ENCODE measurements at regions not wholly inside any gene's neighbourhood (a gene's known extent, or its start where the extent isn't known, plus 50 kb on each side); places are given as distances from the start of the nearest gene placed in this dataset.
"Not testable (repeated sequence)": the region's sequence is repeated elsewhere in the genome, so short reads cannot be mapped to it uniquely, and the experiment has no call there.

DNA sequence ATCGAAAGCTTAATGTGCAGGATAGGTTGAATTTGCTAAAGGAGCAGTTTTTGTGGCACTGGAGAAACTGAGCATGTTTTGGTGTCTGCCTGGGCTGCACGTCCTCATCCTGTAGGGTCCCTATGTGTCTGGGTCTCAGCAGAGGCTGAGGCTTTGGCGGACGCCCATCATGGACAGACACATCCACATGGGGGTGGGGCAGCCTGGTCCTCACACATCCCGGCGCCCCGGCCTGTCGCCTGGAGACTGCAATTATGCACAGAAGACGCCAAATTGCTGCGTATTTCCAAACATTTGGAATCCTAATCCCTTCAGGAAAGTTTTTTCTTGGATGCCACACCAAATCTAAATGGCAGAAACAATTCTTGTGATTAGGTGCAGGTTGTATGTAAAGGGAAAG is 128.2 kb upstream of the TWIST2 start:
- intact Hi-C loops (cut with DNase I): loop anchor here in 1 of 2 donors (10.0 kb wide), 2 partner anchors 65 to 225 kb away; no protein-coding TSS in a partner anchor
- DNase-seq (ENCODE audit: low spot score): no peak

DNA sequence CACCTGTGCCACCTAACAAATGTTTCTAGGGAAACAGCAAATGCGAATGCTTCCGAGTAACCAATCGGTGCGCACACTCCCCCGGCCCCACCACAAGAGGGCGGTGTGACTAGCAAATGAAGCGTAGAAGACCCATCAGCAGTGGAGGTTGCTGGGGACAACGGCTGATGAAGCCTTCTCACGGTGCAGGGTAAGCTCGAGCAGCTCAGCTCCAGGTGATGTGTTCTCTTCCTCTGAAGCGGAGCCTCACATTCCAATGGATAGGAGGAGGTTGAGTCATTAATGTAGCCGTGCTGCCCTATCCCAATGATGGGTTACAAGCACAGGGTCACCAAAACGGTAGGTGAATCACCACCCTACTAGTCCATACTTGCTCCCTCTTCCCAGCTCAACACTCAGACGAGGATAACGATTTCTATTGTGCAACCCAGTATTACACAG is 127.6 kb upstream of the TWIST2 start:
- intact Hi-C loops (cut with DNase I): loop anchor here in 1 of 2 donors (10.0 kb wide), 1 partner anchor 65 kb away; no protein-coding TSS in a partner anchor

DNA sequence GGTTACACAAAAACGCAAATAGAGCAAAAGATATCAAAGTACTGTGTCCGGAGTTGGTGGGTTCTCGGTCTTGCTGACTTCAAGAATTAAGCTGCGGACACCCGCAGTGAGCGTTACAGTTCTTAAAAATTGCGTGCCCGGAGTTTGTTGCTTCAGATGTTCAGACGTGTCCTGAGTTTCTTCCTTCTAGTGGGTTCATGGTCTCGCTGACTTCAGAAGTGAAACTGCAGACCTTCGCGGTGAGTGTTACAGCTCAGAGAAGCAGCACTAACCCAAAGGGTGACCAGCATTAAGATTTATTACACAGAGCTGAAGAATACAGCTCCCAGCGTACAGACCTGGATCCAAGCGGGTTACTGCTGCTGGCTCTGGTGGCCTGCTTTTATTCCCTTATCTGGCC is 125.7 kb upstream of the TWIST2 start:
- DNase-seq (ENCODE audit: low spot score): no peak
- intact Hi-C loops (cut with DNase I): loop anchor here in 1 of 2 donors (10.0 kb wide), 1 partner anchor 63 kb away; no protein-coding TSS in a partner anchor

More for the DNA sequence above, 127.6 kb upstream of the TWIST2 start:
- DNase-seq (ENCODE audit: low spot score): no peak

DNA sequence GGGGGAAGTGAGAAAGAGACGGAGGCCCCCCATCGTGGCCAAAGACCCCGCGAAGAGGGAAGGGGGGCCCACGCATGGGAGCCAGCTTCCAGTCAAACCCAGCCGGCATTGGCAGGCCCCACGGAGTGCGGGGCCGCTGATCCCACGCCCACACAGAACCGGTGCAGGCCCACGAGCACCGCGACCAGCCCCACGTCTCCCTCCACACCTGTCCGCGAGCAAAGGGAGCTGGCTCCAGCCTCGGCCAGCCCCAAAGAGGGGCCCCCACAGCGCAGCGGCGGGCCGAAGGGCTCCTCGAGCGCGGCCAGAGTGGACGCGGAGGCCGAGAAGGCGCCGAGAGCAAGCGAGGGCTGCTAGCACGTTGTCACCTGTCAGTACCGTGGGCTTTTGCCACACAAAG is 125.0 kb upstream of the TWIST2 start:
- intact Hi-C loops (cut with DNase I): loop anchor here in 1 of 2 donors (10.0 kb wide), 1 partner anchor 62 kb away; no protein-coding TSS in a partner anchor
- no peak for DNase-seq (ENCODE audit: low spot score)

DNA sequence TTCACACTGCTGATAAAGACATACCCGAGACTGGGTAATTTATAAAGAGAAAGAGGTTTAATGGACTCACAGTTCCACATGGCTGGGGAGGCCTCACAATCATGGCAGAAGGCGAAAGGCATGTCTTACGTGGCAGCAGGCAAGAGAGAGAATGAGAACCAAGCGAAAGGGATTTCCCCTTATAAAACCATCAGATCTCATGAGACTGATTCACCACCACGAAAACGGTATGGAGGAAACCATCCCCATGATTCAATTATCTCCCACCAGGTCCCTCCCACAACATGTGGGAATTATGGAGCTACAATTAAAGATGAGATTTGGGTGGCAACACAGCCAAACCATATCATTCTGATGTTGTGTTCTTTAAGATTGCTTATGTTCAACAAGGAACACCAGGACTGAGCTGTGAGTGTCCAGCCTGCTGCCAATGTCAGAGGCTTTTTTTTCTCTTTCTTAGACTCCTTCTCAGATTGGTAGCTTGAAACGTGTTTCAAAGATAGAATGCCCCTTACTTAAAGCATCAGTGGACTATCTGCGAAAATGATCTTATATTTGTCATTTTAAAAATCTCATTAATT is 124.1 kb upstream of the TWIST2 start:
- not testable (repeated sequence) for DNase-seq (ENCODE audit: low spot score)
- intact Hi-C loops (cut with DNase I): loop anchor here in 1 of 2 donors (10.0 kb wide), 1 partner anchor 61 kb away; no protein-coding TSS in a partner anchor

DNA sequence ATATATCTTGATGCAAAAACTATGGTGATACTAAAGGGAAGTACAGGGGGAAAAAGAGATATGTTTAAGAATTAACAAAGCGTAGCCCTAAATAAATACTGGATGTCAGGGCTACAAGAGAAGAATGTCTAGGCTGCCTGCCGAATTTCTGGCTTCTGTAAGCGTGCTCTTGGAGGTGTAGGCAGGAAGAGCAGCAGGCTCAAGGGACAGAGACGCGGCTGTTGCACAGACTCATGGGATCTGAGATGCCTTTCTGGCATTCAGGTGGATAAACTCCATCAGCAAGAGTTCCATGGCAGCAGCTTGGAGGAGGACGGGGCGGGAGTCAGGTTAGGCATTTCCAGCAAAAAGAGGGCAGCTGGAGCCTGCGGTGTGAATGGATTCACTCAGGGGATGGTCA is 123.2 kb upstream of the TWIST2 start:
- no peak for DNase-seq (ENCODE audit: low spot score)
- intact Hi-C loops (cut with DNase I): loop anchor here in 1 of 2 donors (10.0 kb wide), 1 partner anchor 60 kb away; no protein-coding TSS in a partner anchor

DNA sequence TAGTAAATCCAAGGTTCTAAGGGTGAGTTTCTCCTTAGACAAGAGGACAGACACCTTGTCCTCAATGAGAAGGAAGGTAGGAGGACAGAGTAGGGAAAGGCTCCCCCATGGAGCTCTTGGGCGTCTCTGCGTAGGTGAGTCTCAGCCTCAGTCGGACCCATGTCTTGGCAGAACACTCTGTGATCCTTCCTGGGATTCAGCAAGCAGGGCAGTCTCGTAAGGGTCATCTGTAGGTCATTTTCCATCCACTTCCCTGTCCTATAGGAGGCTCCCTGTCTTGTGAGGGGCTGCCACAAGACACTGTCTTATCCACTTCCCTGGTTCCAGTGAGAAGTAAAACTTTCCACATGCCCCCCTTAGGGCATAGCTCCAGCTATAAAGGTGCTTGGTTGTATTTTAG is 122.6 kb upstream of the TWIST2 start:
- no peak for DNase-seq (ENCODE audit: low spot score)
- intact Hi-C loops (cut with DNase I): loop anchor here in 1 of 2 donors (10.0 kb wide), 1 partner anchor 60 kb away; no protein-coding TSS in a partner anchor

DNA sequence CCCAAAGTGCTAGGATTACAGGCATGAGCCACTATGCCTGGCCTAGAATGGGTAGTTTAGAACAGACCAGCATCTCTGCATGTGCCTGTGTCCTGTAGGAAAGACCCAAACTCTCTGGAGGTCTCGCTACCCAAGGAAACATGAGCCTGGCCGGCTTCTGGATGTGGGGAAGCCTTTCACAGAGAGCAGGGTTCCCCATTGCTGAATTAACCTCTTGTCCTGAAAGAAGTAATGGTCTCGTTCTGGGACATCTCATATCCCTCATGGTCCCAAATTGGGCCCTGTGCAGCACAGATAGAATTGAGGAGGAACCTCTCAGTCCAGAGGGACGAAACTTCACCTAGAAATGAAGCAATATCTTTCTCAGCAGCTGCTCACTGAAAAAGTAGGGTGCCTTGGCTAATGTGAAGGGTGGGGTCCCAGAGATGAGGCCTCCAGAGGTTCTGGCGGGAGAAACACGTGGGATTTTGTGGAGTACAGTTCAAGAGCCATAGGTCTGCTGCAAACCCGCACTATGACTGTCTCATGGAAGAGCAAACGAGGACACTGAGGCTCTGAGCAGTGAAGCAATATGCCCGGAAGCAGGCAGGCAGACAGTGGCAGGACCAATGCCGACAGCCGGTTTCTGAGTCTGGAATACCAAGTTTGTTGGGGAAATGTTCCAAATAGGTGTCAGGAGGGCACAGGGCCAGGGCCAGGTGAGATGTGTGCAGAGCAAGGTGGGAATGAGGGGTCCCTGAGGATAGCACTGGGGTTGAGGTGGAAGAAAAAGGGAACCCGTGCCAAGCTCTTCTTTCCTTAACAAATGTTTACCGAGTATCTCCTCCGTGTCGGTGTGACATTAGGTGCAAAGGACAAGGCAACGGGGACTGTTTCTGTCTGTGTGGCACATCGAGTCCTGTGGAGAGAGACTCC is 121.0 kb upstream of the TWIST2 start:
- intact Hi-C loops (cut with DNase I): loop anchor here in 1 of 2 donors (10.0 kb wide), 1 partner anchor 58 kb away; no protein-coding TSS in a partner anchor
- no peak for DNase-seq (ENCODE audit: low spot score)

DNA sequence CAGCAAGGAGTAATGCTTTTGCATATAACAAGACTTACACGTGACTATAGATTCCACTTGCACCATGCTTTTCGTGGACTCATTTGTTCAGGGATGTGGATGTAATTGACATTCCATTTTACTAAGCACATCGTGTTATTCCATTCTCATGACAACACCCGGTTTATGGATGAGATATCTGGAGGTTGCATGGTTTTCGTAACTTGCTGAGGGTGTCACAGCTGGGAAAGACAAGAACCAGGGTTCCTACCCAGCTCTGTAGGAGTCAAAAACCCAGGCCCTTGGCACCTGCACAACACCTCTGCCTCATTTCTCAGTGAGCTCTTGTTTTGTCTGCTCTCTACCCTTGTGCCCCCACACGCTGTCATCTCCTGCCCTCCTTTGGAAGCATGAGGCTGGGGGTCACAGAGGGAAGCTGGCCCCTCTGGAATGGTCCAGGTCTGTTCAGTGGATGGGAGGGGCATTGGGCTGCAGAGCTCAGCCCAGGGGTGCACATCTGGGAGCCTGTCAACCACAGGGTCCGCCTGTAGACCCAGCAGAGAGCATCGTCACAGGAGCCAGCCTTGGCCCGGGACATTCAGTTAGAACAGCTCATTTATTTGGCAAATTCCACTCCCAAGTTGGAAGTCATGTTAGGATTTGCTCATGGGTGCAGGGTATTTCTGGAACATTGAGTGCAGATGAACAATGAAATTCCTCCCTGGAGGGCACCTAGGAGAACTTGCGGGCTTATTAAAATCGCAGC is 120.1 kb upstream of the TWIST2 start:
- intact Hi-C loops (cut with DNase I): loop anchor here in 1 of 2 donors (10.0 kb wide), 1 partner anchor 57 kb away; no protein-coding TSS in a partner anchor
- DNase-seq (ENCODE audit: low spot score): peak; percentile 91

DNA sequence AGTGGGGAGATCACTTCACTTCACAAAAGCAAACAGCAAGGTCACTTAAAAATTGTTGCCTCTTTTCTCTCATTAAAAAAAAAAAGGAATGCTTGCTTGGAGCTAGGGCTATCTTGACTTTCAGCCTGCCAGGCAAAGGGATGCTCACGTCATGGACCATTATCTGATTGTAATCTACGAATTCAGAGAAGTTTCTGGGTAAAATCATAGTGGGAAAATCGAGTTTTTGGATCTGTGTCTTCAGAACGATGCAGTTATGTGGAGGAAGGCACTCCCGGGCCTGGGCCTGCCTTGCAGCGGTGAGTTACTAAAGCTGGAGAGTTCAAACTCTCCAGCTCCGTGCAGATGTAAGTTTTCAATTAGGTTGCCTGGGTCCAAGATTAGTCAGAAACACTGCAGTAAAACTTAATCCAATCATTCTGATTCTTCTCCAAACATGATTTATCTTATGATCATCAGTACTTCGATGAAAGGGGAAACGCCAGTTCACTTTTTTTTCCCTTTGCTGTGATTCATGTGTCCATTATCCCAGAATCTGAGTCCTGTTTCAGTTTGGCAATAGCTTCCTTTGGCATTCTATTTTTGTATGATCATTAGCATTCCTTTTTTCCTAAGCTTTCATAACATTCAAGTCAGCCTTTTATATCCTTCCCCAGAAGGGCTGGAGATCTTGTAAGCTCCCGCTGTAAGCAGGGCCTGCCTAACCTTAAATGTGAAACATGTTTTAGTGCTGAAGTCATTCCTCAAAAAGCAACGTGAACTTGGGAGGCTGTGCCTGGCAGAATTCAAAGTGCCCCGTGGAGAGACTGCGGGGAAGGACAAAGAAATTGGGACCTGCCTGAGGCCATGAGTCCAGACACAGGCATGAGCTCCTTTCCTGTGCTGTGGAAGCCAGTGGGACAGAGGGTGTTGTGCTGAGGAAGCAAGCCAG is 119.3 kb upstream of the TWIST2 start:
- intact Hi-C loops (cut with DNase I): loop anchor here in 1 of 2 donors (10.0 kb wide), 1 partner anchor 56 kb away; no protein-coding TSS in a partner anchor
- no peak for DNase-seq (ENCODE audit: low spot score)

DNA sequence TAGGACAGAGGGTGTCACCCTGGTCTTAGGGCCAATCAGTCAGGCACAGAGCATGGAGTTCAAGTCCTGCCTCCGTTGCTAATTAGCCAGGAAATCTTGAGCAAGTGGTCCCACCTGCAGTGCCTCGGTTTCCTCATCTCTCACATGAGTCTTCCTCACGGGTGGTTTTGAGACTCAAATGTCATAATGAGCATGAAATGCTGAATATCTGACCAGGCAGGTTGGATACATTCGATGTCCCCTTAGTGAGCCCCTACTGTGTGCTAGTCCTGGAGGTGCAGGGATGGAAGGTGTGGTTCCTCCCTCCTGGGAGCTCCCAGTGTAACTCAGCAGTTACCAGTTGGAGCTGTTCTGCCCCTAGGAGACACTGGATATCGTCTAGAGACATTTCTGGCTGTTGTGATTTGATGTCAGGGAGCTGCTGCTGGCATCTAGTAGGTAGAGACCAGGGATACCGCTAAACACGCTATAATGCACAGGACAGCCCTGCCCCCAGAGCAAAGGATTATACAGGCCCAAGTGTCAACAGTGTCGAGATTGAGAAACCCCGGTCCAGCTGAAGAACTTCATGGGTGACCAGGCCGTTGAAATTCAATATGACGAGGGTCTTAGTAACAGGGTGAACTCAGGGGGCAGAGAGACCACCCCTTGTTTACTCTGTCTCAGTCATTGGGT is 118.5 kb upstream of the TWIST2 start:
- no peak for DNase-seq (ENCODE audit: low spot score)
- intact Hi-C loops (cut with DNase I): loop anchor here in 1 of 2 donors (10.0 kb wide), 1 partner anchor 55 kb away; no protein-coding TSS in a partner anchor

DNA sequence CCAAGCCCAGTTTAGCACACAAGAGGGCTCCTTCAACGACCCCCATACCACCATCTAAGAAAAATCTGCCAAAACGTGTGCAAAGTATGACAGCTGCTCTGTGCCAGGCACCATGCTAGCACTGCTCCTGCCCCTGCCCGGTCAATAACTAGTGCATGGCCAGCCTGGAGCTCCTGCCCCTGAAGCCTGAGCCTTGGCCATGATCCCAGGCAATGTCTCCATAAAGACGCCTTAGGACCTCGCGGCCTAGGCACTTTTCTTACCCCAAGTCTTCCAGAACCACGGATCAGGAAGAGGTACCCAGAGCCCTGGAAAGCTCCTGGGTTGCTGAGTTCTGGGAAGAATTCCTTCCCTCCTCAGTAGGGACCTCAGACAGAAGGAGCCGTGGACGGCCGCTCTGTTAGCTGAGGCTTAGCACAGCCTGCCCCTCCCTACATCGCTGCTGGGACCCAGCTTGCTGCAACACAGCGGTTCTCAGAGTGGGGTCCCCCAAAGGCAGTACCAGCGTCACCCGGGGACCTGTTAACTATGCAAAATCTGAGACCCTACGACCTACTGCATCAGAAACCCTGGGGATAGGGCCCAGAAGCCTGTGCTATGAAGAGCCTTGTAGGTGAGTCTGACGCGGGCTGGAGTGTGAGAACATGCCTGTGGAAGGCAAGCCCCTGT is 117.8 kb upstream of the TWIST2 start:
- intact Hi-C loops (cut with DNase I): loop anchor here in 1 of 2 donors (10.0 kb wide), 1 partner anchor 55 kb away; no protein-coding TSS in a partner anchor
- no peak for DNase-seq (ENCODE audit: low spot score)

DNA sequence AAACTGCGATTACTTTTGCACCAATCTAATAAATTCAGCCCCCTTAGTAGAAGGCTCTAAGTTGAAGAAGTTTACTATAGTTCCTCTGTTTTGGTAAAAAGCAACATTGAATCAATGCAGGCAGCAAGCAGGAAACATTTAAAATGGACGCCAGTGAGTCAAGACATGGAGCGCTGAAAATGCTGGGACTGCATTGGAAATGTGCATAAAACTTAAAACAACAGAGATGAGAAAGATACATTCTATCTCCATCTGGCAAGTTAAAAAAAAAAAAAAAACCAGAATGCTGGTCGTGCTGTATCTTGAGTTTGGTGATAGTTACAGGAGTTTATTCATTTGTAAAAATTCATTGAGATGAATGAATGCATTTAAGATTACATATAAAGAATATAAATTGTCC is 117.0 kb upstream of the TWIST2 start:
- intact Hi-C loops (cut with DNase I): loop anchor here in 1 of 2 donors (10.0 kb wide), 1 partner anchor 54 kb away; no protein-coding TSS in a partner anchor
- no peak for DNase-seq (ENCODE audit: low spot score)

DNA sequence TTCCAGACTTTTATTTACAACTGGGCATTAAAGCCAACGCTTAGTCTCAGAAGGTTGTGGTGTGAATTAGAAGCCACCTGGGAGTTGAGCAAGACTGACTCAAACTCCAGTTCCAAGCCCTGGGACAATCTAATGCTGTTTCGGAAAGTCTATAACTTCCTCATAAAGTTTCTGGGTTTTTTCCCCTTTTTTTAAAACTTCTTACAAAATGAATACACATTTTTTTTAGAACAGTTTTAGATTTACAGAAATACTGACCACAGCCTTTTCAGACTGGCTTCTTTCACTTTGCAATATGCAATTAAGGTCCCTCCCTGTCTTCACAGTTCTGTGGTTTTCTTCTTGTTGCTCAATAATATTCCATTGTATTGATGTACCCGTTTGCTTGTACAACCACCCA is 115.9 kb upstream of the TWIST2 start:
- intact Hi-C loops (cut with DNase I): loop anchor here in 1 of 2 donors (10.0 kb wide), 1 partner anchor 53 kb away; no protein-coding TSS in a partner anchor
- no peak for DNase-seq (ENCODE audit: low spot score)

DNA sequence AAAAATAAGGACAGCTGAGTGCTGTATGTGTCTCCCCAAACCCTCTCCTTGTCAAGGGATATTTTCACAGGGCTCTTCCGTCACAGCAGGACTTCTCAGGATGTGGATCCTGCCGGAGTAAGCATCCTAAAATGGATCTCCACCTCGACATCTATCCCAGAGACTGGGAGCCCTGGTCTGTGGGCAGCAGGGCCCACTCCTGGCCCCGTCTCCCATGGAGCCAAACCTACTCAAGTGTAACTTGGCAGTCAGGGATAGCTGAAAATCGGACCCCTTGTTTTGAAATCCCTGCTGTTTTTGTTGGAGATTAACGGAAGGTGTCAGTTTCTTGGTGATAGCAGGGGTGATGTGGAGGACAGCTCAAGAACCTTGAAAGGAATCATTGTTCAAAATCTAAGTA is 109.0 kb upstream of the TWIST2 start:
- intact Hi-C loops (cut with DNase I): loop anchor here in 1 of 2 donors (10.0 kb wide), 1 partner anchor 46 kb away; no protein-coding TSS in a partner anchor
- DNase-seq (ENCODE audit: low spot score): no peak

DNA sequence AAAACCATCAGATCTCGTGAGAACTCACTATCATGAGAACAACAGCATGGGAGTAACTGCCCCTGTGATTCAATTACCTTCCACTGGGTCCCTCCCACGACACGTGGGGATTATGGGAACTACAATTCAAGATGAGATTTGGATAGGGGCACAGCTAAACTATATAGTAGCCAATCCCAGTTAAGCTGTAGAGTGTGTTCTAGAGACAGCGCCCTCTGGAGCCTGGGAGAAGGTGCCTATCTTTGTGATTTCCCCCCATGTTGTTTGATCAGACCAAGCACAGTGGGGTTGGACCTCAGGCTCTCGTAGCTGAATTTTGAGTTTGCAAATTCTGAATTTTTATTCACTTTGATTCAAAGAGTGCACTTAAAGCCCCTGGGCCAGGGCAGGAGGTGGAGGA is 108.2 kb upstream of the TWIST2 start:
- intact Hi-C loops (cut with DNase I): loop anchor here (5.0 to 10.0 kb wide), 2 partner anchors 38 to 45 kb away; no protein-coding TSS in a partner anchor
- DNase-seq (ENCODE audit: low spot score): no peak

Measured in posterior vena cava (tissue), 2 donors.